ENCODE measurements at regions not wholly inside any gene's neighbourhood (a gene's known extent, or its start where the extent isn't known, plus 50 kb on each side); places are given as distances from the start of the nearest gene placed in this dataset.
"Not testable (repeated sequence)": the region's sequence is repeated elsewhere in the genome, so short reads cannot be mapped to it uniquely, and the experiment has no call there.

DNA sequence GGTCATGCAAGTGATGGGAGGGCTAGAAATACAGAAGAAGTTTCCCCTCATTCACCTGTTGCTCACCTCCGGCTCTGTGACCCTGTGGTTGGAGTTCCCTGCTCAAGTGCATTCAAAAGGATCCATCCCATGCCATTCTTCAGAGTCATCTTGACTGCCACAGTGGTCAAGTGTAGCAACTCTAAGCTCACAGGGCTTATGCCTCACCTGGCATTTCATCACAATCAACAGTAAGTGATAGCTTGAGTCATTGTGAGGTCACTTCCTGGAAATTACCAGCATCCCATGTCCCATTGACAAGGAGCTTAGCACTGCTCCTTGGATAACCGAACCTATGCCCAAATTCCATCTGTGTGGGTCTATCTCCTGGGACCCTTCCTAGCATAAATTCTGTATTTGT is 55.6 kb downstream of the OR4C45 start:
- no peak for DNase-seq (ENCODE audit: low read depth)

DNA sequence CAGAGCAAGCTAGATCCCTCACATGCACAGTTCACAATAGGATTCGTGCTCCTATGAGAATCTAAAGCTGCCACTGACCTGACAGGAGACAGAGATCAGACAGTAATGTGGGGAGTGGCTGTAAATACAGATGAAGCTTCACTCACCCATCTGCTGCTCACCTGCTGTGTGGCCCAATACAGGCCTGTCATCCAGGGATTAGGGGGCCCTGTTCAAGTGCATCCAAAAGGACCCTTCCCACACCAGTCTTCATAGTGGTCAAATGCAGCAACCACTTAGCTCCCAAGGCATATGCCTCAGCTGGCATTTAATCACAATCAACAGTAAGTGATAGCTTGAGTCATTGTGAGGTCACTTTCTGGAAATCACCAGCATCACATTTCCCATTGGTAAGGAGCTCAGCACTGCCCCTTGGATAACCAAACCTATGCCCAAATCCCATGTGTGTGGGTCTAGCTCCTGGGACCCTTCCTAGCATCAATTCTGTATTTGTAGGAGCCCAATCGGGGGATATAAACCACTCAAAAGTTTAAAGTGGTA is 65.6 kb downstream of the OR4C45 start:
- peak; percentile 72 for DNase-seq (ENCODE audit: low read depth)

DNA sequence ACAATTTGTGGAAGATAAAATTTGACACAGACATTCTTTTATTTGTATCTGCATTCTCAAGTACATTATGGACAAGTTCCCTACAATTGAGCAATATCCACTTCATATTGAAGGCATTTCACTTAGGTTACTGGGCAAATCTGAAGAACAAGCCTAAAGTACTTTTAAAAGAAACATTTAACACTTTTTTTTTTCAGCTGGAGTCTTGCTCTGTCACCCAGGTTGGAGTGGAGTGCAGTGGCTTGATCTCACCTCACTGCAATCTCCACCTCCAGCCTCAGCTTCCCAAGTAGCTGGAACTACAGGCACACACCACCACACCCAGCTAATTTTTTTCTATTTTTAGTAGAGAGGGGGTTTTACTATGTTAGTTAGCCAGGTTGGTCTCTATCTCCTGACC is 70.2 kb downstream of the OR4C45 start:
- DNase-seq (ENCODE audit: low read depth), result no peak

DNA sequence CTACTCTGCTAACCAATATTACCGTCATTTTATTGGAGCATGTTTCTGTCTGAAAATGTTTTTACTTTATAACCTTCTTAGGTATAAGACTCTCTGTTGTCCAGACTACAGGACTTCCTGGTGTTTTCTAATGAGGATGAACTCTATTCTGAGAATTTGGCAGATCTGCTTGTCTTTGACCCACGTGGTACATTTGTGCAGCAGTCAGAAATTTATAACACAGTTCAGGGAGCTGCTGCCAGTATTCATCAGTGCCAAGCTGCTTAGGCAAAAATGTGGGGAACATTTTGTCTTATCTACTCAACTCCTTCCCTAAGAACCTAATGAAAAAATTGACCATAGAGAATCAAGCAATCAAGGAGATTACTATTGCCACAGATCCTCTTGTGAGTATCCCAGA is 108.0 kb downstream of the OR4C45 start:
- DNase-seq (ENCODE audit: low read depth), result peak; percentile 2

DNA sequence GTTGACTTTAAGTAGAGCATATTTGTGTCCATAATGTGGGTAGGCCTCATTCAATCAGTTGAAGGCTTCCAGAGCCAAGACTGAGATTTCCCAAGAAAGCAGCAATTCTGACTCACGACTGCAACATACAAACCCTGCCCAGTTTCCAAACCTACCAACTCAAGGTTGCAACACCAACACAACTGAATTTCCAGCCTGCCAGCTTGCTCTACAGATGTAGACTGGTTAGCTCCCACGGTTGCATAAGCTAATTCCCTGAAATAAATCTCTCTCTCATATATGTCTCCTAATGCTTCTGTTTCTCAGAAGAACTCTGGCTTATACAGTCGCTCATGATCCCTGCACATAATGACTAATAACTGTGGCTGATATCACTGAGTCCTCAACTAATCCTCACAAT is 113.6 kb downstream of the OR4C45 start:
- DNase-seq (ENCODE audit: low read depth), result peak; percentile 81

DNA sequence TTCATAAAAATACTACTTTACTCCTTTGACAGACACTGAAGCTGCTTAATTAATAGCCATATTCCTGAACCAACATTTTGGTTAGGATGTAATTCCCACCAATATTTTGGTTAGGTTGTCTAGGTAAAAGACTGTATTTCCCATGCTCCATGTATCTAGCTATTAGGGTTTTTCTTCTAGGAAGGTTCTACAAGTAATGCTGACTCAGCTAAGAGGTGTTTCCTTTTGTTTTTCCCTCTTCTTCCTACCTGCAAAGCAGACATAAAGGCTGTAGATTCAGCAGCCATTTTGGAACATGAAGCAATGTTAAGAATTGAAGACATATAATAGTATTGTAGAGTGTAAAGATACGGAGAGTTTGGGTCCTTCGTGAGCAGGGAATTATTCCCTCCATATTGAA is 115.3 kb downstream of the OR4C45 start:
- DNase-seq (ENCODE audit: low read depth), result not testable (repeated sequence)

DNA sequence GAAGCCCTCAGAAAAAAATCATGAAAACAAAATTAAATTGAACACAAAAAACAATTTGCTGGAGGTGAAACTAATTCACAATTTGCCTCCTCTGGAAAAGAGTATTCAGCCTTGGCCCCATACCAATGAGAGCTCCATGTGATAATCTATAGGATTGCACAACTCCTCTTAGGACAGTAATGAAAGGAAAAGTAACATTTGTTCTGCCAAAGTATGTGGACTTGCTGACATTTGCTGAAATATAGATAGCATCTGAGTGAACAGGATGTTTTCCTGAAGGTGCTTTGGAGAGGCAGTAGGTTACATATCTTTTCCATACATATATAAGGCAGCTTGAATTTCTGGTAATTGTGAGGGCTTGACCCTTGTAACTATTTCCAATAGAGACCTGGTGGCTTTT is 122.8 kb downstream of the OR4C45 start:
- DNase-seq (ENCODE audit: low read depth), result no peak

DNA sequence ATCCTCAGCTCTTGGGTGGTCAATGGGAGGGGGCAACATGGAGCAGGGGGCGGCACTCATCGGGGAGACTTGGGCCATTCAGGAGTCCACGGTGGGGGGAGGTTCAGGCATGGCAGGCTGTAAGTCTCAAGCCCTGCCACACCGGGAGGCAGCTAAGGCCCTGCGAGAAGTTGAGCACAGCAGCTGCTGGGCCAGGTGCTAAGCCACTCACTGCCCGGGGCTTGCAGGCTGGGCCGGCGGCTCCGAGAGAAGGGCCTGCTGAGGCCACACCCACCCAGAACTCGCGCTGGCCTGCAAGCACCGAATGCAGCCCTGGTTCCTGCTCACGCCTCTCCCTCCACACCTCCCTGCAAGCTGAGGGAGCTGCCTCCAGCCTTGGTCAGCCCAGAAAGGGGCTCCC is 131.4 kb downstream of the OR4C45 start:
- no peak for DNase-seq (ENCODE audit: low read depth)

DNA sequence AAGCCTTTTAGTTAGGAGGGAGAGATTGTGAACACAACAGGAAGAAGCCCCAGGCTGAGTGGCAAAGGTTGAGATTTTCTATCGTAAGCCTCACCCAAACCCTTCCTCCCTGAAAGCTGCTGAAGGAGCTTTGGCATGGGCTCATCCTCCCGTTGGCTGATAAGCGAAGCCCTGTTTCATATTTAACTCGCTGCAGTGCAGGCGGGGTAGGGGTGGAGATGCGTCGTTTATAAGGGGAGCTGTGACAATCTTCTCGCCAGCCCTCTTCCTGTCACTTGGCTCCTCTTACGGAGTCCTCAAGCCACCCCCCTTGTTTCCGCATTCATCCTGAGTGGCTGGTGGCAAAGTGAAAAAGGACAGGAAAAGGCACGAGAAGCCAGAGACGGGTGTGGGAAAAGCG is 137.0 kb downstream of the OR4C45 start:
- no peak for DNase-seq (ENCODE audit: low read depth)

DNA sequence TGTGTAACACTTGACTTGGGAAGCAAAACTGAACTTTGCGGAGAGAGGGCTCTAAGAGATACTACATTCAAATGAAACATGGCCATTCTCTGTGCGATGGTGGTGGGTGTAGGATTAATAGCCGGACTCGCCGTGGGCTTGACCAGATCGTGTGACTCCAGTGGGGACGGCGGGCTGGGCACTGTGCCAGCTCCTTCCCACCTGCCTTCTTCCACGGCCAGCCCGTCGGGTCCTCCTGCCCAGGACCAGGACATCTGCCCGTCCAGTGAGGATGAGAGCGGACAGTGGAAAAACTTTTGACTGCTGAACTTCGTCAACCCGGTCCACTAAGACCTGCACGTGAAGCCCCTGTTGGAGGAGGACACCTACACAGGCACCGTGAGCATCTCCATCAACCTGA is 137.4 kb downstream of the OR4C45 start:
- DNase-seq (ENCODE audit: low read depth), result no peak

DNA sequence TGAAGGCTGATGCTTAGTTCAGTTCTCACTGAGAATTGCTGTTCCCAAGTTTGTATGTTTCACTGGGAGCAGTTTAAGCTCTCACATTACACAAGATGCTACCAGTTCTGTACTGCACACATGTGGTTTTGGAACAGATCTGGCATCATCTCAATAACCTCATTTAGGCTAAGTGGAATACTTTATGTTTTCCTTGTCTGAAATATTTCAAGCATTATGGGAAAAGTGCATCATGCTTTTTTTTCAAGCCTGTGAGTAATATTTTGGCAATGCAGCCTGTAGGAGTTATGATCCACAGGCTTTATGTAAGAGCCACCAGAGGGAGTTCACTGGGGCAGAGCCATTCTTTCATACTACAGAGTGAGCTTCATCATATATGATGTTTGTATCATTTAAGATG is 141.5 kb downstream of the OR4C45 start:
- peak; percentile 95 for DNase-seq (ENCODE audit: low read depth)

DNA sequence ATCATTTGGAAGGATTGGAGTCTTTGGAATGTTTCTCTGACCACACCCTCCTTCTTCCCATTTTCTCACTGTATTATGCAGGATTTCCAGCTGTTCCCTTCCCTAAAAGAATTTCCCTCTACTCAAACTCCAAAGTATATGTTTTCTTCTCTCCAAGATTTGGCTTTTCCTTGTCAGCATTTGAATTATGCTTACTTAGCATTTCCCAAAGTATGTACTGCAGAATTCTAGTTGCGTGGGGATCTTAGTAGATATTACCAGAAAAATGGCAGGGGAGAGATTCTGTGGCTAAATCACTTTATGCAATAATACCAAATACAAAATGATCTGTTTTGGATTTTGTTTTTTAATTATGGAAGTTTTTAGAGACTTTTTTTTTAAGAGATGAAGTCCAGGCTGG is 142.3 kb downstream of the OR4C45 start:
- DNase-seq (ENCODE audit: low read depth), result no peak

DNA sequence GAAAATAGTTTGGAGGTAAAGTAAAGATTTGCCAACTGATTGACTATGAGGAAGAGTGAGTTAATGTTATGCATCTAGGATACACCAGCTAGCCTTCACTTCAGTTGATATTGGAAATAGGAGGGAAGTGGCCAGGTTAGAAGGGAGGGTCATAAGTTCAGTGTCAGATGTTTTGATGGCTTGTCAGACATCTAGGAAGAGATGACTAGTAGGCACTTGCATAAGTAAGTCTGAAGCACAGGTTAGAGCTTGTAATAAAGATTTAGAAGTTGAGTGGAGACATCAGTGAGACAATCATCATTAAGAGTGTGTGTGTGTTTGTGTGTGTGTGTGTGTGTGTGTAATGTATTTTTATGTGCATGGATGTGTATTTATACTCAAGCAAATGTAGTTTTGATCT is 146.1 kb downstream of the OR4C45 start:
- no peak for DNase-seq (ENCODE audit: low read depth)

DNA sequence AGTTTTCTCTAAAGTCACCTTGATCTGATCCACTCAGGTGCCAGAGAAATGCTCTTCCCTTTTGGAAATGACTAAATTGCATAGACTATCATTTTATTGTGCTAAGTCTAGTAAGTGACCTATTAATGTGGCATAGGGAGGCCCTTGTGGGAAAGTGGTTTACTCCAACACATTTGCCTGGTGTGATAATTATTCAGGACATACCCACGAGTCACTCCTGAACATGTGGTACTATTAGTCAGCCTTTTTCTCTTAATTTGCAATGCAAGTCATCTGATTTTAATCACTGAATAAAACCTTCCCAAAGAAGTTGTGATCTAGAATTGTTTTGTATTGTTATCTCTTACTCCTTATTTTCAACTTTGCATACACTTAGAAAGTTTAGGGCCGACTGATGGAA is 148.7 kb downstream of the OR4C45 start:
- DNase-seq (ENCODE audit: low read depth), result no peak

DNA sequence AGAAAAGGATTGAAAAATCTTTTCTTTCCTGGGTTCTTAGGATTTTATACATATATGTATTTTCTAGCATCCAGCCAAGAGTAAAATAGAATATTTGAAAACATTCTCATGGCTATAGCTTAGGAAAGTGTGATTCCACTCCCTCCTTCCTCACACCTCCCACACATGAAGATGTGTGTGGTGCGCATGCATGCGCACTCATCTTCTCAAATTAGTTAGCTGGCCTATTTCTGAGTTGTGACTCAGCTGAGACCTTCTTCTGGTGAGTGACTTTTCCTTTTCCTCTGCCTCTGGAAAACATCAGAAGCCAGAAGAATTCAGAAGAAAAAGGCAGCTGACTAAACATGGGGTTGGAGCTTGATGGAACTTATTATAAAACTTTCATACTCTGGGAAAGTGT is 149.8 kb downstream of the OR4C45 start:
- peak; percentile 69 for DNase-seq (ENCODE audit: low read depth)

DNA sequence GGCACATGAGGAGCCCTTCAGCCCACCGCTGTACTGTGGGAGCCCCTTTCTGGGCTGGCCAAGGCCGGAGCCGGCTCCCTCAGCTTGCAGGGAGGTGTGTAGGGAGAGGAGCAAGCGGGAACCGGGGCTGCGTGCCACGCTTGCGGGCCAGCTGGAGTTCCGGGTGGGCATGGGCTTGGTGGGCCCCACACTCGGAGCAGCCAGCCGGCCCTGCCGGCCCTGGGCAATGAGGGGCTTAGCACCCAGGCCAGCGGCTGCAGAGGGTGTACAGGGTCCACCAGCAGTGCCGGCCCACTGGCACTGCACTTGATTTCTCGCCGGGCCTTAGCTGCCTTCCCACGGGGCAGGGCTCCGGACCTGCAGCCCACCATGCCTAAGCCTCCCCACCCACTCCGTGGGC is 150.5 kb downstream of the OR4C45 start:
- not testable (repeated sequence) for DNase-seq (ENCODE audit: low read depth)

DNA sequence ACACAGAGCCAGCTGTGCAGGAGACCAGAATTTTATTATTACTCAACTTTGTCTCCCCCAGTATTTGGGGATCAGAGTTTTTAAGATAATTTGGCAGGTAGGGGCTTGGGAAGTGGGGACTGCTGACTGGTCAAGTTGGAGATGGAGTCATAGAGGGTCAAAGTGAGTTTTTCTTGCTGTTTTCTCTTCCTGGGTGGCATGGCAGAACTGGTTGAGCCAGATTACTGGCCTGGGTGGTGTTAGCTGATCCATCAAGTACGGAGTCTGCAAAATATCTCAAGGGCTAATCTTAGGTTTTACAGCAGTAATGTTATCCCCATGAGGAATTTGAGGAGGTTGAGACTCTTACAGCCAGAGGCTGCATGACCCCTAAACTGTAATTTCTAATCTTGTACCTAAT is 153.5 kb downstream of the OR4C45 start:
- no peak for DNase-seq (ENCODE audit: low read depth)

DNA sequence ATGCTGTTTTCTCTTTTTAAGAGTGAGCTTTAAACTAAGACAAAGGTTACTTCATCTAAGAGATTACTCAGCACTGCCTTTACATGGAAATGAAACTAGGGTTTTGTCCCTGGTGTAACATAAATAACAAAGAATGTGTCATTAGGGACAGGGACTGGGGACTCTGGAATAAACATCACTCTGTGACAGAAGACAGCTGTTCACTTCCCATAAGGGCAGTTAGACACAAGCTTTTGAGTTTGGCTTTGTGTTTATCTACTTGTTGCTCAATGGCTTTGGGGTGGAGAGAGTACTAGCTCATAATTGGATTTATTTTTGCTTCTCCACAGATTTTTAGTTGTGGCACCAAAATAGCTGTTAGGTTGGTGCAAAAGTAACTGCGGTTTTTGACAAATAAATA is 154.5 kb downstream of the OR4C45 start:
- DNase-seq (ENCODE audit: low read depth), result no peak

DNA sequence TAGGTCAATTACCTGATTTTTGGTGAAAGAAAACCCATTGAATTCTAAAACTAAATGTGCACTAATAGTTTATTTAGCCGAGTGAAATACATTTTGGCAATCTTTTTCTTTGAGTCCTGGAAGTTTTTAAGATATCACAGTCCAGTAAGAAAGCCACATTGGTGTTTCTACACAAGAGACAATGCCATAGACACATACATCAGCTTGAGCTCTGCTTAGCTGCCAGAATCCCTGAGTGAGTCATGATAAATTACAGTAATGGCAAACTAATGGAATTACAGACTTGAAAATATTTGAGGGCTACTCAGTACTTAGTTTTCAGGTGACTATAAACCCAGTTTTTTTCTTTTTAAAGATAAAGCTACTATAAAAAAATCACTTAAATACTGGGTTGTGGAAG is 155.4 kb downstream of the OR4C45 start:
- DNase-seq (ENCODE audit: low read depth), result no peak

DNA sequence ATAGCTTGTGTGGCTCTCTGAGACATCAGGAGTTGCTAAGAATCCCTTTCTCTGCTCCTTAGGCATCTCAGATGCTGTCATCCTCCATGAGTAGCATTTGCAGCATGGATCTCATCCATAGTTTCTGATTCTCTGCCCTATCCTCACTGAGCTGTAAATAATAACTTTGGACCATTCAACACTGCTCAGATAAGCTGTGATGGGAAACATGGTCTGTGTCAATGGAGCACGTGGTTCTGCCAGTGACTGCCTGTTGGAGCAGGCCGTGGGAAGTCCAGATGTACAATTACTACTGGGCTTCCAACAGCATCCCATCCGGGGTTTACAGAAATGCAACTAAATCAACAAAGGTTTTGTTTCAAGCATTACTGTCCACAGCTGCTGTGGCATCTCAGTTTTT is 160.1 kb downstream of the OR4C45 start:
- DNase-seq (ENCODE audit: low read depth), result no peak

DNA sequence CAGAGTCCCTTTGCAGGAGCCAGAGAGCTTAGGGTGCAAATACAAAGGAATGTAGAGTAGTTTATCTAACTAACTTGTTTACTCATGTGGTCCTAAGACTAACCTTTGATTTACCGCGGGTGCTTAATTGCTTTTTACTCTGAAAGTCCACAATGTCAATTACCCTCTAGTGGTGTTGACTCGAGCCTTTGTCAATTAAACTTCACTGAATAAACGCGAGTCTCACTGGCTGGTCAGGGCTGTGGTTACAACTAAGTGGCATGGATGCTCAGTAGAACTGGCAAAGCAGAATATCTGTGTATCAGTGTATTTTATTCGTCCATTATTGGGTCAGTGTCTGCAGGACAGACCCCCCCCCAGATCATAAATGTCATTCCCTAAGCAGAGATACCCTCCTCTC is 181.7 kb downstream of the OR4C45 start:
- no peak for DNase-seq (ENCODE audit: low read depth)

DNA sequence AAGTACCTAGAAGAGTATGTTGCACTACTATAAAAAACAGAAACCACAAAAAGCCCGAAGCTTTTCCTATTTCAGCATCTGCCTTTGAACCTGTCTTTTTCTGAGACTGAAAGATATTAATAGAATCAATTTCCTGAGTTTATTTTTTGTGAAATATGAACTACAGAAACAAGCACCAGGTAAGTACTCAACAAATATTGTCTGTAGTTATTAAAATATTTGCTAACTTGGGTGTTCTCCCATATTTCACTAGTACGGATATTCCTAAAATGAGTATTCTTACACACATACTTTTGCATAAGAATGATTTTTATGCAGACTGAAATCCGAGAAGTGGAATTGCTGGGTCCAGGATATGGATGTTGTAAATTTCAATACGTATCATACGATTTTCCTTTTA is 188.0 kb downstream of the OR4C45 start:
- DNase-seq (ENCODE audit: low read depth), result no peak

DNA sequence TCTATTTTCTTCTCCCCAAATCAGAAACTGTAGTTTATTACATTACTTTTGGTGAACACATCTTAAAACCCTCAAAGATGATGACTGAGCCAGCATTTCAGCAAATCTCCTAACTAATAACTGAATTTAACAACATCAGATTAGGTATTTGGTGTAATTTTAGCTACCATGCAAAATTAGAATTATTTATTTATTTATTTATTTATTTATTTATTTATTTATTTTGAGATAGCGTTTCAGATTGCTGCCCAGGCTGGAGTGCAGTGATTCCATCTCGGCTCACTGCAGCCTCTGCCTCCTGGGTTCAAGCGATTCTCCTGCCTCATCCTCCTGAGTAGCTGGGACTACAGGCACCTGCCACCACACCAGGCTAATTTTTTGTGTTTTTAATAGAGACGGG is 205.7 kb downstream of the OR4C45 start:
- not testable (repeated sequence) for DNase-seq (ENCODE audit: low read depth)

DNA sequence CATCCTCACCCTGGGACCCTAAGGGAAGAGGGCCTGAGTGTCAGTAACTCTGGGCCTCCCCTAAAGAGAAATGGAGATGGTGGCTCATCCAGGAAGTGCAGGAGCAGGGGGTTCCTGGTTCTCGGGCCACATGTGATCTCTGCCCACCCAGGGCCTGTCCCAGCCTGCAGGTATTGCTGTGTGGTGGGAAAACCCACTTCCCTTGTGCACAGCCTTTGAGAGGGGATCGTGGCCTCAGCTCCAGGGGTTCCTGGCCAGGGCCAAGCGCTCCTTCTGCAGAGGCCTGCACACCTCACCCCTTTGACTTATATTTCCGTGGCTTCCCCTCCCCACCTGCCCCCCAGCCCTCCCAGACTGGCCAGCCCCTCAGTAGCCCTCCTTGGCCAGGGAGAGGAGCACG is 213.5 kb downstream of the OR4C45 start:
- no peak for DNase-seq (ENCODE audit: low read depth)

DNA sequence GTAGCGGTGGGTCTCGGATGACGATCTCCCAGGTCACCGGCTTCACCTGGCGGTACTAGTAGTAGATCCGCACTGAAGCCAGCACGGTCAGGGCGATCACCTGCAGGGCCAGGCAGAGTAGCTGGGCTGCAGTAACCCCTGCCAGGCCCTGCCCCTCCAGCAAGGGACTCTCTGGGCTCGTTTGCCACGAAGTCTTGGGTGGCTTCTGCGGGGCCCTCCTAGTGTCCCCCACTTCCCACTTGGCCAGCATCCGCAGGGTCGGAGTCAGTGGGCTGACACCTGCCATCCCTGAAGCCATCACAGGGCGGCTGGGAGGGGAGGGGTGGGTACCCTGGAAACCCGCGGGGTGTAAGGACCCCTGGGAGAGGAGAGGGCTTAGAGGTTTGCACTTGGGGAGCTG is 214.0 kb downstream of the OR4C45 start:
- no peak for DNase-seq (ENCODE audit: low read depth)
